Mucosa of gallbladder (tissue), 1 donor: ENCODE measurements at regions not wholly inside any gene's neighbourhood (a gene's known extent, or its start where the extent isn't known, plus 50 kb on each side); places are given as distances from the start of the nearest gene placed in this dataset.
A peak's percentile ranks its signal among the peaks of the same experiment; 100 is the strongest.

Experiments used
- DNase-seq: peaks from one replicate; pipeline ENCODE4 v3.0.0-alpha.2; 2020; ENCODE audit warnings: low spot score
- donor health status: DM: no; HTN: no; CAD: no.

- DNase-seq: peak; percentile 21
Measured at GRCh38 chr2:136572335-136572734, 193.0 kb upstream of the THSD7B start.

GRCh38 chr2:136557203-136557602 is 208.1 kb upstream of the THSD7B start:
- DNase-seq: no peak

- no peak for DNase-seq
Measured at GRCh38 chr2:136550181-136550580, 215.2 kb upstream of the THSD7B start.

GRCh38 chr2:136539355-136539754 is 226.0 kb upstream of the THSD7B start:
- DNase-seq: no peak

- no peak for DNase-seq
Measured at GRCh38 chr2:136538489-136538888, 226.9 kb upstream of the THSD7B start.

DNA sequence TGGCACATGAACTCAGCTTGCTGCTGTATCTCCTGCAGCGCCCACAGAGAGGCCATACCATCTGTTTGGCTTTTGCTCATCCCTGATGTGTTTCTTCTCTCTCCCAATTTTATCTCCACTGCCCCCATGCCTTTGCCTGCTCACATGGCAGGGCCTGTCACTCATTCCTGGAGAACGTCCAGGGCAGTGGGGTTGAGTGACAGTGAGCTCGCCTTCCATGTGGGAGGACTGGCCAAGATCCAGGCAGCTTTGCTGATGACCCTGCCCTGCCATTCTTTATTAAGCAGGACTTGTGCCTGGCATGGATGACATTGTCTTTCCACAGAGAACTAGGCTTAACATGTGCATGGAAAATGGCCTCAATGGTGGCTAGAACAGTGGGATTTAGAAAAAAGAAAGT is 230.5 kb upstream of the THSD7B start:
- DNase-seq: no peak

GRCh38 chr2:136532171-136532570 is 233.2 kb upstream of the THSD7B start:
- no peak for DNase-seq

- no peak for DNase-seq
Measured at GRCh38 chr2:136531731-136532130, 233.6 kb upstream of the THSD7B start.

DNA sequence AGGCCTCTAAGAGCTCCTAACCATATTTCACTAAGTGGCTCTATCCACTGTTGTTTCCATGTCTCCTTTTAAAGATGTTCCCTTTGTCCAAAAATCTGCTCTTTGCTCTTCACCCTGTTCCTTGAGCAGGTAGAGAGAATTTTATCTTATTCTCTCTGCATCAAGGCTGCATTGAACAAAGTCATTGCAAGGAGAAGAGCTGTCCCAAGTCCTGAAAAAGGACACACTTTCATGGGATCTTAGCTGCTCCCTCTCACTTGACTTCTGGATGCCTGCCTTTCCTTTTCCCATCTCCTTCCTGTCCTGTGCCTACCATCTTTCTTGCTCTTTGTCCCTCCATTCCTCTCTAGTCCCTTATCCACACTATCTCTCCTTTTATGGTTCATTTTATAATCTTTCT is 235.2 kb upstream of the THSD7B start:
- no peak for DNase-seq

GRCh38 chr2:136527560-136527959 is 237.8 kb upstream of the THSD7B start:
- DNase-seq: no peak

DNA sequence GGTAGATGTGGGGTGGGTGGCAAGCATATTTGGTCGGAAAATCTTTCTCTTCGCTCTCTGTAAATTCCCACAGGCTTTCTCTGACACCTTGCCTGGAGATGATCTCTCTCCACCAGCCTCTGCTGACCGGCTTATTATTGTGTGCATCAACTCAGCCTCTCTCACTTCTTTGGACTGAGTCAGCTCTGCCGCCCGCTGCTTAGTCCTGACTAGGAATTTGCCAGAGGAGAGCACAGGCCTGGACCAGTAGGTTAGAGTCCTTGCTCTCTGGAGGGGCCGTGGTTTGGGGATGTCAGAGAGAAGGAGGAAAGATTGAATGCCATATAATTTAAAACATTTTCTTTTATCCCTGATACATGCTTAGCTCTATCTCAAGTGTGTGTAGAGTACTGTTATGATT is 242.6 kb upstream of the THSD7B start:
- no peak for DNase-seq

GRCh38 chr2:136517716-136518115 is 247.6 kb upstream of the THSD7B start:
- no peak for DNase-seq

GRCh38 chr2:136510244-136510643 is 255.1 kb upstream of the THSD7B start:
- no peak for DNase-seq

GRCh38 chr2:136505462-136505861 is 259.9 kb upstream of the THSD7B start:
- no peak for DNase-seq

DNA sequence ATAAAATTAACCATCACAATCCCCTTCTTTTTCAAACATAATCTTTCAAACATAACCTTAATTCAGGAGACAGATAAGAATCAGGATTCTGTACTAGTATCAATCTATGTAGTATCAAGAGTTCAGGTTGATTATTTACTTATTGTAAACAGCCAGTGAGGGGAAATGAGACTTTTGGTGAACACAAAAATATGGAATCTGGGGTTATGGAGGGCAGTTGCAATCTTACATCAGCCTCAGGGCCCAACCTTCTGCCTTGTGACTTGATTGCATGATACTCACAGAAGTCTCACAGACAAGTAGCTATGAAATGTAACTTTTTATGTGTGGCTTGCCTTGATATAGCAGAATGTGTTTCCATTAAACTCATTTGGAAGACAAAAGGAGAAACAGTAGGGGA is 262.7 kb upstream of the THSD7B start:
- no peak for DNase-seq

- DNase-seq: no peak
Measured at GRCh38 chr2:136497709-136498108, 267.6 kb upstream of the THSD7B start.

DNA sequence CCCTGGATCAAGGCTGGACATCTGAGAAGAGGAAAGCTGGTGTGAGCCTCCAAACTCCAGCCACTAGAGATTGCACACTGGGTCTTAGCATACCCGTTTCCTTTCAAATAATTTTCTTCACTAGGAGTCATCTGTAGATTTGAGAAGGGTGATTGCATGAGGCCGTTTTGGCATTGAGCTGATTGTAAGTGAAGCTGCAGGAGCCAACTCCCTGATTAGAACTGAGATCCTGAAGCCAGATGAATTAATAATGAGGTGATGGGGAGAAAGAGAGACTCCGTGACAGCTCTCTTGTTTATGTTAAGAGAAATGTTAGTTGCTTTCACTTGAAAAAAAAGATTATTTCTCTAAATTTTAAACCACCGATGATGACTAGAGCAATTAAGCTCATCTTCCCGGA is 268.4 kb upstream of the THSD7B start:
- no peak for DNase-seq

GRCh38 chr2:136495636-136496035 is 269.7 kb upstream of the THSD7B start:
- no peak for DNase-seq

DNA sequence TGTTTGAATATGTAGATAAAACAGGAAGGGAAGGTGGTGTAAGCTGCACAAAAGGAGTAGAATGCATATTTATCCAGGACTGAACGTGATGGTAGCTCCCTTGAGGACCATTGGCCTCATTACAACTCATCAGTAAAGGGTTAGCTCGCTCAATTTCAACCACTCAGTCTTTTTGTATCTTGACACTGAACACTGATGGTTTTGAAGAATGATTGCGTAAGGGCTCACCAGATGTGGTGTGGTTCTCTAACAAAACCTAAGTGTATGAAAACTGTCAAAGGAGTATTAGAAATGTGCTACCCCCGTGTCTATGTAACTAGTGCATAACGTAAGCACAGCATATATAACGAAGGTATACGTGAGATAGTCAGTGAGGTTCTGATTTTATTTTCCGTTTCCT is 272.4 kb upstream of the THSD7B start:
- no peak for DNase-seq

- DNase-seq: no peak
Measured at GRCh38 chr2:136490100-136490499, 275.2 kb upstream of the THSD7B start.

DNA sequence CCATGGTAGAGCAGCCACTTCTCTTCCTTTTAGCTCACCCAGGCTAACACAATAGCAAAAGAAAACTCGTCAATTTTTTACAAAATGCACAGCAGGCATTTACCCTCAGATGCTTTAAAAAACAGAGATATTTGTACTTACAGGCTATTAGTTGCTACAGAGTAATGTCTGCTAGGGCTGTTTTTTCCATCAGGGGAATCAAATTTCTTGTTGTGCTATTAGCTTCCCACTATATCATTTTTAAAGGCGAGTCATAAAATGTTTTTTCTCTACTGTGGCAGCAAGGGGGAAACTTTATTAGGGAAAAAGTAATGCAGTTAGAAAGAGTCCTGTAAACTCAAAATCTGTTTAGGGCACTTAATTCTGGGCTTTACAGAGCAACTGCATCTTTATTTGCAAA is 277.9 kb upstream of the THSD7B start:
- DNase-seq: no peak

- DNase-seq: no peak
Measured at GRCh38 chr2:136486115-136486514, 279.2 kb upstream of the THSD7B start.

- no peak for DNase-seq
Measured at GRCh38 chr2:136482966-136483365, 282.4 kb upstream of the THSD7B start.

DNA sequence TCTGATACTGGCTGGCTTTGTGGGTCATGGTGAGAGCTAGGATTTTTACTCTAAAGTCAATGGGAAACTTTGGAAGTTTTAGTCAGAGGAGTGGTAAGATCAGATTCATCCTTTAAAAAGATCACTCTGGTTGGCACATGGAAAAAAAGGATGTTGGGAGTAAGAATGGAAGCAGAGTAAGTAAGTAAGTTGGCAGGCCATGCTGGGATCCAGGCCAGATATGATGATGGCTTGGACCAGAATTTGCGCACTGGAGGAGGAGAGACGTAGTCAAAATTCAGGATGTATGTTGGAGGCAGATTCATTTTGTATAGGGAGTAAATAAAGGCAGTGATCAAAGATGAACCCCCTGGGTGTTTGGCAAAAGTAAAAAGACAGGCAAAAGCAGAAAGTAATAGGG is 283.3 kb upstream of the THSD7B start:
- DNase-seq: no peak

- no peak for DNase-seq
Measured at GRCh38 chr2:136479696-136480095, 285.6 kb upstream of the THSD7B start.
